IPS DF 4.7 (cell line): ENCODE measurements at regions not wholly inside any gene's neighbourhood (a gene's known extent, or its start where the extent isn't known, plus 50 kb on each side); places are given as distances from the start of the nearest gene placed in this dataset.
"Not testable (repeated sequence)": the region's sequence is repeated elsewhere in the genome, so short reads cannot be mapped to it uniquely, and the experiment has no call there.

Experiments used
- DNase-seq: peaks from one replicate; pipeline ENCODE4 v3.0.0-alpha.2; 2013; ENCODE audit warnings: low spot score; ENCODE audit errors: extremely low read depth

GRCh38 chr1:208934933-208935332 lies 648.6 kb upstream of the CAMK1G start:
- no peak for DNase-seq

GRCh38 chr1:208935517-208936187 lies 647.9 kb upstream of the CAMK1G start:
- DNase-seq, result no peak

GRCh38 chr1:208939537-208940085 lies 643.9 kb upstream of the CAMK1G start:
- DNase-seq, result no peak

- DNase-seq, result no peak
Observed at GRCh38 chr1:208942394-208943130, 641.0 kb upstream of the CAMK1G start.

GRCh38 chr1:208943291-208943690 lies 640.2 kb upstream of the CAMK1G start:
- DNase-seq, result no peak

GRCh38 chr1:208944981-208945451 lies 638.5 kb upstream of the CAMK1G start:
- DNase-seq, result no peak

GRCh38 chr1:208950206-208950605 lies 633.3 kb upstream of the CAMK1G start:
- DNase-seq, result no peak

- no peak for DNase-seq
Observed at GRCh38 chr1:208951026-208951525, 632.4 kb upstream of the CAMK1G start.

- DNase-seq, result no peak
Observed at GRCh38 chr1:208951908-208952307, 631.6 kb upstream of the CAMK1G start.

- DNase-seq, result no peak
Observed at GRCh38 chr1:208962867-208963266, 620.6 kb upstream of the CAMK1G start.

GRCh38 chr1:208965351-208965750 lies 618.2 kb upstream of the CAMK1G start:
- DNase-seq, result no peak

GRCh38 chr1:208967334-208967733 lies 616.2 kb upstream of the CAMK1G start:
- no peak for DNase-seq

- DNase-seq, result no peak
Observed at GRCh38 chr1:208974717-208975116, 608.8 kb upstream of the CAMK1G start.

GRCh38 chr1:208975456-208975855 lies 608.1 kb upstream of the CAMK1G start:
- DNase-seq, result no peak

GRCh38 chr1:208977012-208977411 lies 606.5 kb upstream of the CAMK1G start:
- DNase-seq, result no peak

- DNase-seq, result no peak
Observed at GRCh38 chr1:208977638-208978256, 605.8 kb upstream of the CAMK1G start.

GRCh38 chr1:208979776-208980175 lies 603.7 kb upstream of the CAMK1G start:
- DNase-seq, result no peak

- DNase-seq, result no peak
Observed at GRCh38 chr1:208980605-208981004, 602.9 kb upstream of the CAMK1G start.

- no peak for DNase-seq
Observed at GRCh38 chr1:208985231-208985630, 598.3 kb upstream of the CAMK1G start.

GRCh38 chr1:208988811-208989222 lies 594.7 kb upstream of the CAMK1G start:
- DNase-seq, result no peak

GRCh38 chr1:208990456-208990855 lies 593.1 kb upstream of the CAMK1G start:
- DNase-seq, result no peak

GRCh38 chr1:208997053-208997452 lies 586.5 kb upstream of the CAMK1G start:
- not testable (repeated sequence) for DNase-seq
